Mammary epithelial cell (primary cell): ENCODE measurements at regions not wholly inside any gene's neighbourhood (a gene's known extent, or its start where the extent isn't known, plus 50 kb on each side); places are given as distances from the start of the nearest gene placed in this dataset.

Source experiments
- CTCF ChIP-seq, 2 donors: IDR thresholded peaks in 1 of 2; conservative IDR thresholded peaks in 1 of 2; 2 replicates each; pipeline ENCODE4 v1.5.1; 2011 to 2012; ENCODE audit warnings: inconsistent platforms in 2 of 2, low read length in 2 of 2, mild to moderate bottlenecking in 2 of 2, control low read depth in 1 of 2, low read depth in 1 of 2; ENCODE audit not compliant: insufficient read depth in 1 of 2; ENCODE audit errors: extremely low read depth in 1 of 2
- EZH2 ChIP-seq: IDR thresholded peaks from 2 replicates; pipeline ENCODE4 v1.6.1; 2012; ENCODE audit warnings: low read length, inconsistent platforms, borderline replicate concordance

- TF ChIP-seq CTCF (conservative IDR thresholded peaks at IDR 0.05 in 1 of 2, IDR thresholded peaks at IDR 0.05 in 1 of 2; ENCODE audit: extremely low read depth in 1 of 2, insufficient read depth in 1 of 2, low read depth in 1 of 2, low read length in 2 of 2): no peak
- no peak for TF ChIP-seq EZH2
Observed at GRCh38 chr2:14902953-14903352, 270.4 kb downstream of the LRATD1 start.
